ENCODE measurements at regions not wholly inside any gene's neighbourhood (a gene's known extent, or its start where the extent isn't known, plus 50 kb on each side); places are given as distances from the start of the nearest gene placed in this dataset.

DNA sequence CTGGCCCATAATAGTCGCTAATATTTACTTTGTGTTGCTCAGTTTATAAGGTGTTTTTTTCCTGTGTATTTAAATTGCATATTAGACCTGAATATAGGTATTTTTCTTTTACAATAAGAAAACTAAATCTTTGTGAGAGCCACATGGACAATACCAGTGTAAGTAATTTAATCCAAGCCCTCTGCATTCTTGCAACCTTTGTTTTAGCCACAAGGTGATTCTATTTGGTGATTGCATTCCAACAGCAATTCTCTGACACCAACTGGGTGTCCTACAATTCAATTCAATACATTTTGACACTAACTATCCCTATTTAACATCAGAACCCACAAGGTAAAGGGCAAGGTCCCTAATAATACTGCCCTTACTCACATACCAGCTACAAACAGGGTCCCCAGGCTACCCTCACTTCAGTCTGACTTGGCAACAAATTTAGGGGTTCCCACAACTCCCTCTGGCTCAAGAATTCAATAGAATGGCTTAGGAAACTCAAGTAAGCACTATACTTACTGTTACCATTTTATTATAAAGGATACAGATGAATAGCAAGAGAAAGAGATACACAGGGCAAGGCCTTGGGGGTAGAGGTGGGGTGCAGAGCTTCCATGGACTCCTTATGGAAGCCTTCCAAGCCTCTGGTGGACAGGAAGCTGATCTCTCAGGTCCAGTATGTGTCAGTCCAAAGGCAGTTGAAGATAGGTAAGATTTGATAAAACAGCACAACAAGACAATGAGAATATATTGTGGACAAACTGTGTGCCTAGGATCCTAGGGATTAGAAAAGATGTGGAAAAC, 169.3 kb downstream of the CD83 start:
- no peak overlapping the region for H3K4me3 ChIP-seq
- no peak for TF ChIP-seq POLR2AphosphoS5 (IDR thresholded peaks at IDR 0.05)
- TF ChIP-seq, protein P1, sequence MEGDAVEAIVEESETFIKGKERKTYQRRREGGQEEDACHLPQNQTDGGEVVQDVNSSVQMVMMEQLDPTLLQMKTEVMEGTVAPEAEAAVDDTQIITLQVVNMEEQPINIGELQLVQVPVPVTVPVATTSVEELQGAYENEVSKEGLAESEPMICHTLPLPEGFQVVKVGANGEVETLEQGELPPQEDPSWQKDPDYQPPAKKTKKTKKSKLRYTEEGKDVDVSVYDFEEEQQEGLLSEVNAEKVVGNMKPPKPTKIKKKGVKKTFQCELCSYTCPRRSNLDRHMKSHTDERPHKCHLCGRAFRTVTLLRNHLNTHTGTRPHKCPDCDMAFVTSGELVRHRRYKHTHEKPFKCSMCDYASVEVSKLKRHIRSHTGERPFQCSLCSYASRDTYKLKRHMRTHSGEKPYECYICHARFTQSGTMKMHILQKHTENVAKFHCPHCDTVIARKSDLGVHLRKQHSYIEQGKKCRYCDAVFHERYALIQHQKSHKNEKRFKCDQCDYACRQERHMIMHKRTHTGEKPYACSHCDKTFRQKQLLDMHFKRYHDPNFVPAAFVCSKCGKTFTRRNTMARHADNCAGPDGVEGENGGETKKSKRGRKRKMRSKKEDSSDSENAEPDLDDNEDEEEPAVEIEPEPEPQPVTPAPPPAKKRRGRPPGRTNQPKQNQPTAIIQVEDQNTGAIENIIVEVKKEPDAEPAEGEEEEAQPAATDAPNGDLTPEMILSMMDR (IDR thresholded peaks at IDR 0.05), result no peak
- TF ChIP-seq POLR2A (IDR thresholded peaks at IDR 0.05), result no peak
- no peak for TF ChIP-seq EP300 (IDR thresholded peaks at IDR 0.05)
- 75 to 83% methylated on average over 1 of the region's 1 CpG for whole genome bisulfite sequencing, 2 donors
- H3K27me3 ChIP-seq, result no peaks in the 10 kb centered on the region
- no peaks in the 10 kb centered on the region for H3K4me1 ChIP-seq
- H3K27ac ChIP-seq, result no peak overlapping the region
- ATAC-seq (ENCODE audit: low FRiP score in 2 of 2) (no peak), DNase-seq (no peak)
- no peaks in the 10 kb centered on the region for H3K9me3 ChIP-seq
- H3K36me3 ChIP-seq, result no peaks in the 10 kb centered on the region

DNA sequence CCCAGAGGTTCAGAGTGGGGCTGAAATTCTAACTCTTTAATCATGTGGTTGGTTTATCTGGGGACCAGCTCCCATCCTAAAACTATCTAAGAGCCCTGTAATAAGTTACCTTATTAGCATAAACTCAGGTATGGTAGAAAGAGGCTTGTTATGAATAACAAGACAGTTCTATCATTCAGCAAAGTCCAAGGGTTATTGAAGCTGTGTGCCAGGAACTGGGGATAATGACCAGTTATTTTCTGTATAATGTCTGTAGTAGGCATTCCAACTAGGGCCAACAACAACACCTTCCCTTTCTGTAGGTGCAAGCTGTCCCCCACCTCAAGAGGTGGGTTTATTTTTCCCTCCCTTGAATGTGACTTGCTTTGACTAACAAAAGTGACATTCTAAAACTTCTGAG, 170.1 kb downstream of the CD83 start:
- TF ChIP-seq POLR2AphosphoS5 (IDR thresholded peaks at IDR 0.05) (no peak), POLR2A (IDR thresholded peaks at IDR 0.05) (no peak), EP300 (IDR thresholded peaks at IDR 0.05) (no peak)
- TF ChIP-seq, protein P1 (IDR thresholded peaks at IDR 0.05), result no peak
- Histone ChIP-seq H3K36me3 (no peaks in the 10 kb centered on the region), H3K4me1 (no peaks in the 10 kb centered on the region), H3K27ac (no peak overlapping the region), H3K9me3 (no peaks in the 10 kb centered on the region), H3K27me3 (no peaks in the 10 kb centered on the region), H3K4me3 (no peak overlapping the region)
- ATAC-seq (ENCODE audit: low FRiP score in 2 of 2) (no peak), DNase-seq (no peak)

DNA sequence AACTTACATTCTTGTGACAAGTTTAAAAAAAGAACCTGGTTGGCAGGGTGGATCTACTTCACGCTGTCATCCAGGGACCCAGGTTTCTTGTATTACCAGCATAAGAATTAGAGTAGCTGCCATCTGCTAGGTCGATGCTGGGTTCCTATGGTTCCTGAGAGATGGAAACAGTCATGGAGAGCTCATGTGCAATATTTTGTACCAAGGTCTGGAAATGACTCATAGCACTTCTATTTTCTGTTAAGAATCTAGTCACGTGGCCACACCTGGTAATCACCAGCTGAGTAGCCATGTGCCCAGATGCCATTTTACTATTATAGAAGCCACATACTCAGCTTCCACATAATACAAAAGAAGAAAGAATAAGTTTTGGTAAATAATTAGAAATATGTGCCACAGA, 171.3 kb downstream of the CD83 start:
- H3K27me3 ChIP-seq, result no peaks in the 10 kb centered on the region
- WGBS, 2 donors, result 92 to 96% methylated on average over 3 of the region's 3 CpGs
- no peak for TF ChIP-seq POLR2A (IDR thresholded peaks at IDR 0.05)
- TF ChIP-seq, protein P1 (IDR thresholded peaks at IDR 0.05), result no peak
- TF ChIP-seq POLR2AphosphoS5 (IDR thresholded peaks at IDR 0.05), result no peak
- no peak for TF ChIP-seq EP300 (IDR thresholded peaks at IDR 0.05)
- DNase-seq, result no peak
- H3K27ac ChIP-seq, result no peak overlapping the region
- ATAC-seq (ENCODE audit: low FRiP score in 2 of 2), result no peak
- H3K4me3 ChIP-seq, result no peak overlapping the region
- no peaks in the 10 kb centered on the region for H3K9me3 ChIP-seq
- H3K36me3 ChIP-seq, result no peaks in the 10 kb centered on the region
- peaks cover 0 to 2% (median 0%) of the 10 kb centered on the region in 4 donors for H3K4me1 ChIP-seq

DNA sequence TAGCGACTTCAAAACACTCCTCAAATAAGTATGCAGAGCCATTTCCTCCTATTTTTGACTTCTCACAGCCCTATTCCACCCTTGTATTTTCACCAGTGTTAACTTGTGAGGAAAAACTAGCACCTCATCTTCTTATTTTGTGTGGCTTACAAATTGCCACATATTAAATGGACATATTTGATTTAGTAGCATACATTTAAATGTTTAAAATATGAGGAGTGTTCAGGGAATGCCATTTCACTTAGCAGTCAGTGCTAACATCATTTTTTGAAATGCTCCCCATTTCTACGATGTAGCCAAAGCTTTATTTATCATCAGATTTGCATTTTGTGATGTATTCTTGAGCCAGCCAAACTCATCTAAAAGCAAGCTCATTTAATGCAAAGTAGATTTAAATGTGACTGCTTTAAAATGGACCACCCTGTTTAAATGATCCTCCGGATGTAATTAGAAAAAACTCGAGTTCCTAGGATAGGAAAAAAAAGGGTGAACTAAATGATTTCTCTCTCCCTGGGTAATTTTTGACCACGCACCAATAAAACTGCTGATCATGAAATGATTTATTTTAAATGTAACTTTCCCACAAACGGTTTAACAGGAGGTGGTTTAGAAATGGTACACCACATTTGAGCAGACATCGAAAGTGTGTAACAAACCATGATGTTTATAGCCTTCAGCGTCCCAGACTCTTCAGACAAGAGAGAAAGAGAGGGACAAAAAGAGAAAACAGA, 172.6 kb downstream of the CD83 start:
- Histone ChIP-seq H3K9me3 (no peaks in the 10 kb centered on the region), H3K27me3 (no peaks in the 10 kb centered on the region), H3K4me1 (peaks cover 0 to 7% (median 0%) of the 10 kb centered on the region in 4 donors), H3K36me3 (no peaks in the 10 kb centered on the region), H3K27ac (no peak overlapping the region), H3K4me3 (no peak overlapping the region)
- TF ChIP-seq POLR2A (IDR thresholded peaks at IDR 0.05), result no peak
- no peak for TF ChIP-seq EP300 (IDR thresholded peaks at IDR 0.05)
- TF ChIP-seq POLR2AphosphoS5 (IDR thresholded peaks at IDR 0.05), result no peak
- TF ChIP-seq, protein P1 (IDR thresholded peaks at IDR 0.05), result no peak
- WGBS, 2 donors, result 57 to 59% methylated on average over 8 of the region's 8 CpGs
- DNase-seq (no peak), ATAC-seq (ENCODE audit: low FRiP score in 2 of 2) (no peak)

Measured in upper lobe of left lung (tissue), 6 donors.